C1 segment of cervical spinal cord (tissue), 14 donors: ENCODE measurements at regions not wholly inside any gene's neighbourhood (a gene's known extent, or its start where the extent isn't known, plus 50 kb on each side); places are given as distances from the start of the nearest gene placed in this dataset.

Source experiments
- DNase-seq, 14 donors: peaks; one replicate each; lab custom pipeline; 2025; lab: John Stamatoyannopoulos, UW

- no peak for DNase-seq
Observed at GRCh38 chr1:30061292-30062220, 661.8 kb downstream of the MATN1 start.

DNA sequence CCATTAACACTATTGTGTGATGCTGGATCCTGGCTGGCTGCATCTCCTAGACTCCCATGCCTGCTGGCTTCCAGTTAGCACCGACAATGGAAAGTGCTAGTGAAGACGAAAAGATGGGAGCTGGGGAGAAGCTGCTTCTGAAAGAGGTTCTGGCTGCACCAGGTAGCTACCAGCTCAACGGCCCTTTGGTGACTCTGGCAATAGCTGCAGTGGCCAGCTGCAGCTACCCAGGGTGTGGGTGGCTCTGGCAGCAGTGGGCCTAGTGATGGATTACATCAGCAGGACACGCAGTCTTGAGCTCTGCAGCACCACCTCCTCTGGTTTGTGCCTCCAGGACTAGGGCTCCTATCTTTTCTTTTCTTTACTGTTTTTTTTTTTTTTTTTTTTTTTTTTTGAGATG, 662.6 kb downstream of the MATN1 start:
- DNase-seq, result peak in 1 of 14 donors; percentile 2

DNA sequence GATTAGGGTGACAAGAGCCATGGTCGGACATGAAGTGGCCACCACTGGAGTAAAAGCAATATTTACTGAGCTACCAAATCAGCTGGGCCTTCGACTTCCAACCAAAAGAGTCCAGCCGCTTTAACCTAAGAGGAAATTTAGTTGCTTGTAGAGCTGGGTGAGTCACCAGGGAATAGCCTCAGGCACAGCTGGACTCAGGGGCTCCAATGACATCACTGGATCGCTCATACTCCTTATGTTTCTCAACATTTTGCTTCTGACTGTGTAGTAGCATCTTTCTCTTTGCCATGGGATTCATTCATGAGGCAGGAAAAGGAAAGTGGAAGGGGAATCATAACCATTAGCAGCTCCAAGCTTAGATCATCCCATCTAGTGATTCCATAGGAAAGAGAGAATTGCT, 664.4 kb downstream of the MATN1 start:
- no peak for DNase-seq

DNA sequence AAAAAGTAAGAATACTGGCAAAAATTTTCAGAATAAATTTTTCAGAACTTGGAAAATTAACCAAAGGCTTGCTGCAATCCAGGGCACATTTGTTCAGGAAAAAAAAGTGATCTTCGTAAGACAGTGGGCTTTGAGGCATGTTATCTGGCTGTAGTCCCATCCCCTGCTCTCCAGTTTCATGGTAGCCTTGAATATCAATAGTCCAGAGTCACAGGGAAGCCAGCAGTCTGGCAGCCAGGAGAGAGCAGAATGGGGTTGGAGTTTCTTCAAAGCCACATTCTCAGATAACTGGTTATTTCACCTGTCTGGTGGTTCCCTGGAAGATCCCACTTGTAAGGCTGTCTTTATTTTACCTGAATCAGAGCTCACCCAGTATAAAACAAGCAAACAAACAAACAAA, 669.3 kb downstream of the MATN1 start:
- DNase-seq, result no peak

- DNase-seq, result no peak
Observed at GRCh38 chr1:30052178-30052577, 671.2 kb downstream of the MATN1 start.

DNA sequence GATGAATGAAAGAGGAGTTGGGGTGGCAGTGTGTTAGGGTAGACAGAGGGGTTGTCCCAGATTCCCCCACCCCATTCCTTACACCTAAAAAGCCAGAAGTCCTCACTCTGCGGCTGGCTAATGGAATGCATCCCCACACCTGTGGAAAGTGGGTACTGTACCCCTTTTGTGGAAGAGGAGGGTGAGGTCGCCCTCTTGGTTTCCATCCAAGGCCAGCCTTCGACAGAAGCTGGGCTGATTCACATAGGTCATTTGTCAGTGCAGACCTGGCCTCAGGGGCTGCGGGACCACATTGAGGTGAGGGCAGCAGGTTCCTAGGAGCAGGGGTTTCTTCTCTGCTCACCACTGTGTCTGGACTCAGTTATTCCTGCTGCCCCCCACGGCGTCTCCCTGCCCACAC, 671.6 kb downstream of the MATN1 start:
- no peak for DNase-seq

DNA sequence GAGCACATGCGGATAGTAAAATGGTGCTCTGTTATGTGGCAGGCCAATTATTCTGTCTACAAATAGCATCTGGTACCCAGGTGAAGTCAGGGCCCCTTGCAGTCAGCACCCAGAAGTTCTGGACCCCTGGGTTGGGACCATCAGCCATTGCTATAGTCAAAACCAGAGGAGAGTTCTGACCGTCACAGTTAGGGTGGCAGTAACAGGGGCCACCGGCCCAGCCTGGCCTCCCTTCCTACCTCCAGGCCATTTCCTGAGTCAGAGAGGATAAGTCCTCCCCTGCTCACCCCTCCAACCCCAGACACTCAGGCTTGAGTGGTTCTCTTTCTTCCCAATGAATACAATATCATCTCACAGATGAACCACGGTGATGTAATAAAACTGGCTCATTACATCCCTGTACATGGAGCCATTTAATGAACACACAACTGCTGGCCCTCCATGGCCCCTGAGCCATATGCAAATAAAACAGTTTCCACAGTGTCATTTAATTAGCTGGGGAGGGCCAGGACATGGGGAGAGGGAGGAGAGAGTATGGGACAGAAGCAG, 673.6 kb downstream of the MATN1 start:
- no peak for DNase-seq

GRCh38 chr1:30048905-30049304, 674.5 kb downstream of the MATN1 start:
- DNase-seq, result no peak

DNA sequence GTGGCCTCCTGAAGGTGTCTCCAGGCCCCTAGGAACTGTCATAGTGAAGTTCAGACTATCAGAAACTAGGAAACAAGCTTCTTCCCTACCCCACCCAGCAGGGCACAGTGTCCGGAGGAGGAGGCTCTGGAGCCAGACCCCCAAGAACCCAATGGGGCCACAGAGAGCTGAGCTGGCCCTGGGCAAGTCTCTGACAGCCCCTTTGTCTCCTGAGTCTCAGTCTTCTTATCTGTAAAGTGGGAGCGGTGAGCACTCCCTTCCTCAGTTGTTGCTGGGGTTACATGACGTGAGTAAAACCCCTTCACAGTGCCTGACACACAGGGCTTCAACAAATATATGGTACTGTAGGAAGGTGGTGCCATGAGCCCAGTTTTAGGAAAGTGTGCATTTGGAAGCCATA, 675.8 kb downstream of the MATN1 start:
- DNase-seq, result no peak

DNA sequence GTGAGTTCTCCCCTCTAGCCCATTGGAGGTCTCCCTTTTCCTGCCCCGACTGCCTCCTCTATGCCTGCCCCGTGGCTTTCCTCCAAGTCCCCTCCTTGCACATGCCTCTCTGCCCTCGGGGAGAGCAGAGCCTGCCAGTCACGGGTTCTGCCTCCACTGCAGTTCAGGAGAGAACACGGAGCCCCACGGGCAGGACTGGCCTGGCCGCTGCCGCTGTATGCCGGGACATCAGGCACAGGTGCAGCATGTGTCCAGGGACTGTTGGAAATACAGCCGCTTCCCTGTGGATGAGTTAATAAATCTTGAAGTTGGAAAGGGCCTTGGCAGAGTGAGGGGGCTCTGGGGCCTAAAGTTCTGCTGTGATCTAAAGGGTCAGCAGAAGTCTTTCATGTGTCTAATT, 676.6 kb downstream of the MATN1 start:
- no peak for DNase-seq

DNA sequence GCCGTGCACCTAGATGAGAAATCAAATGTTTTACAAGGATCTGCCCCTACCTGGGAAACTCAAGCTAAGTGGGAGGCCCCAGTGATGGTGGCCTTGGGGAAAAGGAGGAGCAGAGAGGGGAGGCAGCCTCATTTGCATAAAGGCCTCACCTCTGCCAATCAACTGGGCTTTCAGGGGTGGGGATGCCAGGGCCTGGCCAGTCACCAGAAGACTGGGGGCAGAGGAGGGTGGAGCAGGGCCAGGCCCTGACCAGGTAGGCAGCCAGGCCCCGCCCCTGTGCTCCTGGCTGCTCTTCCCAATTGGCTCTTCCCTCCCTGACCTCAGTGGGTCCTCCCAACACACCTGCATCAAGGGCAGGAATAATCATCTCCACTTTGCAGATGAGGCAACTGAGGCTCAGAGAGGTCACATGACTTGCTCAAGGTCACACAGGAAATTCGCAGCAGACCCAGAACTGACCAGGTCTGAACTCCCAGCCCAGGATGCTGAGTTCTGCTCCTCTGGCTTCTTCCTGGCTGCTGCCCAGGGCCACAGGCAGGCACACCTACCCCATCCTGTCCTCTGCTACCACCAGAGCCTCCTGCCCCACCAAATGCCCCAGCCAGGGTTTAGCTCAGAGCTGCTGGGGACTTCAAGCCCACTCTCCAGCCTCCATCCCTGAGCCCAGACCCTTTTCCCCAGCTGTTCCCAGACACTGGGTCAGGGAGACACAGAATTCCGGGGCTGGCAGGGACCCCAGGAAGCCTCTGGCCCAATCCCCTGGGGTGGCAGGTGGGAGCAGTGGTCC, 677.9 kb downstream of the MATN1 start:
- DNase-seq, result no peak

DNA sequence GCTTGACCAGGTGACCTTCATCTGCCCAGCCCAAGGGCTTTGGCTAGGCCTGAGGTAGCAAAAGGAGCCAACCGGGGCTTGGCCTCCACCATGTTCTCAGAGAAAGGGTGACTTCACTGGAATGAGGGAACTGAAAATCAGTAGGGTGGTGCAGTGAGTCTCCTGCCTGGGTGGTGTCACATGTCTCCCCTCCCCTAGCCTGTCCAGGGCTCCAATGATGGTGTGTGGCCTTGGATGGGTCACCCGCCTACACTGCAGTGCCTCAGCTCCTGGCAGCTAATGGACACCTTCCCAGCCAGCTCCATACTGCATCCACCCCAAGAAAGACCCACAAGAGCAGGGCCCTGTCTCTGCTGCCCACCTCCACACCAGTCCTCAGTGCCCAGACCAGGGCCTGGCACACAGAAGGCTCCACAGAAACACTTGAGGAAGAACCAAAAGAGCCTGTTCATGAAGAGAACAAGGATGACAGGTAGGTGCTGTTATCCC, 678.7 kb downstream of the MATN1 start:
- no peak for DNase-seq

DNA sequence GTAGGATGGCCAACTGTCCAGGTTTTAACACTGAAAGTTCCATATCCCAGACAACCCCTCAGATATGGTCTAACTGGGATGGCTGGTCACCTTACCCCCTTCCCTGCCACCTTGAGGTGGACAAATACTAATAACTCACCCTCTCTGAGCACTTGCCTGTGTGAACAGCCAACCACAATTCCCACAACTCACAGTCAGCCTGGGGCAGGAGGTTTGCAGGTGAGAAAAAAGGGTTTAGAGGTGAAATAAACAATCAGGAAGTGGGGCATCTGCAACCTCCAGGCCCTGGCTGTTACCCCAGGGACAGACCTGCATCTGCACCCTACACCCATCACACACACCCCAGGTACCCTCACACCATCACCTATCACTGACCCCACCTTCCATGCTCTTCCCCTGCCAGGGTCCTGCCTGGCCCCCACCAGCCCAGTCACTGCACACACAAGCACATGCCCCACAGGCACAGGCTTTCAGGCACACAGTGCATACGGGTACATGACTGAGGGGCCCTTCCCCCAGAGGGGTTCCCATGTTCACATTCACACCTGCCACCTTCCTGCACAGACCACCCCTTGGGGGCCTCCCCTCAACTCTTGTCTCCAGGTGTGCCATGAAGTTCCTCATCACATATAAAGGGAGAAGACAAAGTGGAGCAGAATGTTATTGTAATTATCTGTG, 679.5 kb downstream of the MATN1 start:
- DNase-seq, result no peak

DNA sequence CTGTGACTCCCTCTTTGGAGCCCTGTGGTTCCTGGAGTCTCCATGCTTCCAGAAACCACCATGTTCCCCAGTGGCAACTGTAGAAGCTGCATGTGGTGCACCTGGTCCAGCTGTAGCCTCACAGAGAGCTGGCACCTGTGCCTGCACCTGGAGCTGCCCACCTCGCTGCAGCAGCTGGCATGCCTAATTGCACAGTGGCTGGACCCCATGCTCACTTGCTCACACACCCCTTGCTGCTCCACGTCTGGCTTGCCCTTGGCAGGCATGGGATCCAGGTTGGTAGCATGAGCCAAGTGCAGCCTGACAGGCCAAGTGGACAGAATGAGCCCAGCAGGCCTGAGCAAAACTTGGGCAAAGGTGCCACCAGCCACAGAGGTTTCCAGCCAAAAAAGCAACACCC, 680.1 kb downstream of the MATN1 start:
- DNase-seq, result no peak

GRCh38 chr1:30042438-30043147, 680.8 kb downstream of the MATN1 start:
- DNase-seq, result no peak

GRCh38 chr1:30041741-30042437, 681.5 kb downstream of the MATN1 start:
- DNase-seq, result no peak

DNA sequence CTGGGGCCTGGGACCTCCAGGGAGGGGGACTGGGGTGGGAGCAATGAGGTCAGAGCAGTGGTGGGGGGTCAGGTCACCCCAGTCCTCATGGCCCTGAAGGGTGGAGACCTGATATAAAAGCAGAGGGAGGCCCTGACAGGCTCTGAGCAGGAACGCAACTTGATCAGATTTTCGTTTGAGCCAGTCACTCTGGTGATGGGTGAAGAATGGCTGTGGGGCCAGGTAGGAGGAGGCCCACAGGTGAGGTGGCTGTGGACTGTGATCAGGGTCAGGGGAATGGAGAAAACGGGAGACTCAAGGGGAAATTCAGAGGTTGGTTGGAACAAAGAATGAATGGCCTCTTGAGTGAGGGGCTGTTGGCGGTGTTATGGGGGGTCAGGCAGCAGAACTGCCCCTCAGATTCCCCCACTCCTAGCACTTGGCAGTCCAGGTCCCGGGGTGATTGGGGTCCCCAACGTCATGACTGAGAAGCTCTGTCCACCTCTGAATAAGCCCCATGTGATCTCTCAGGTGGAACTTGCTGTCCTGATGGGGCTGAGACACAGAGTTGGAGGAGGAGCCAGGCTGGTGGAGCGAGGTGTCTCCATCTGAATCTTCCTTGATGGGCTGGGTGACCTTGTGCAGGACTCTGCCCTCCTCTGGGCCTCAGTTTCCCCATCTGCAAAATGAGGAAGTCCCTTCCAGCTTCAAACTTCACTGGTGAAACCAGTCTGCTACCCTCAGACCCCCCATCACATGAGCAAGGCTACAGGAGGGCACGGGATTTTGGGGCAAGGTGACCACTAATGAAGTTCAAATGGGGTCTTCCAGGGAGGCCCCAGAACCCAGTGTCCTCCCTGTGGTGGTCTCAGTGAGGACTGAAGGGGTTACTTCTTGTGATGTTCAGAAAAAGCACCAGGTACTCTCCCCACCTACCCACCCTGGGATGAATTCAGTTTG, 683.0 kb downstream of the MATN1 start:
- DNase-seq, result no peak

DNA sequence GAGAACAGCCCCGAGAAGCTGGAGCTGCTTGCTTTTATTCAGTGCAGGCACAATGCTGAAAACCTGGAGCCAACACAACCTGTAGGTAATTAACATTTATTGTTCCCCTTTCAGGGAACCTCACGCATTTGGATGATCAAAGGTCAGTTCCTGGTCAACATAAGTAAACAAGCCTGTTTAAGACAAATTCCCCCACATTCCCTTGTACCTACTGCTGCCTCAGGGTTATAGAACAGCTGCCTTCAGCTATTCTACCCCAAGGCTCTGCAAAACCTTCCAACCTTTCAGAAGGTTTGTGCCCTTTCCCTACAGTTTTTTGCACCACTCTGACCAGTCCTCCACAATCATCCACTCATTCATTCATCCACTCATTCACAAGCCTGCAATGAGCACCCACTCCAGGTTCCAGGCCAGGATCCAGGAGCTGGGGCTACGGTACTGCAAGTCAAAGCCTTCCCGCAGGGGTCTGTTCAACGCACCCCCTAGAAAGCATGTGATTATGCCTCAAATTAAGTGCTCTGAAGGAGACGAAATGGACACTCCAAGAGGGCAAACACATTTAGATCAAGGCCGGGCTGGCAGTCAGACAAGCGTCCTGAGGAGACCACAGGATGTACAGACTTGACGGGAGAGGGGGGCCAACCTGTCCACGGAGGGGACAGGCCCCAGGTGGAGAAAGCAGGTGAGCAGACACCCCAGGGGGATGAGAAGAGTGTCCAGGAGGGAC, 683.9 kb downstream of the MATN1 start:
- DNase-seq, result no peak
